NCI-H2171 (cell line): ENCODE measurements at regions not wholly inside any gene's neighbourhood (a gene's known extent, or its start where the extent isn't known, plus 50 kb on each side); places are given as distances from the start of the nearest gene placed in this dataset.

Experiments used
- DNase-seq: peaks from one replicate; lab custom pipeline; 2025; lab: John Stamatoyannopoulos, UW

DNA sequence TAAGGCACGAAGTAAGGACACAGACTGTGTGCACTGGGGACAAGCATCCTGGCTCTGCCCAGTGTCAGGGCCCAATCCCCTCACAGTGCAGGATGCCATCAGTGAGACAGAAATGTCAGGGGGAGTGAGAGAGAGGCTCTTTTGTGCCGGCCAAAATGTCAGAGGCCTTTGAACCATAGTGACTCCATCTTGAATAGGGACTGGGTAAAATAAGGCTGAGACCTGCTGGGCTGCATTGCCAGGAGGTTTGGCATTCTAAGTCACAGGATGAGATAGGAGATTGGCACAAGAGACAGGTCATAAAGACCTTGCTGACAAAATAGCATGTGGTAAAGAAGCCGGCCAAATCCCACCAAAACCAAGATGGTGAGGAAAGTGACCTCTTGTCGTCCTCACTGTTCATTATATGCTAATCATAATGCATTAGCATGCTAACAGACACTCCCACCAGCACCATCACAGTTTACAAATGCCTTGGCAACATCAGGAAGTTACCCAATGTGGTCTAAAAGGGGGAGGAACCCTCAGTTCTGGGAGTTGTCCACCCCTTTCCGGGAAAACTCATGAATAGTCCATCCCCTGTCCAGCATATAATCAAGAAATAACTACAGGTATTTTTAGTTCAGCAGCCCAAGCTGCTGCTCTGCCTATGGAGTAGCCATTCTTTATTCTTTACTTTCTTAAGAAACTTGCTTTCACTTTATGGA lies 337.4 kb downstream of the LPIN1 start:
- no peak for DNase-seq

DNA sequence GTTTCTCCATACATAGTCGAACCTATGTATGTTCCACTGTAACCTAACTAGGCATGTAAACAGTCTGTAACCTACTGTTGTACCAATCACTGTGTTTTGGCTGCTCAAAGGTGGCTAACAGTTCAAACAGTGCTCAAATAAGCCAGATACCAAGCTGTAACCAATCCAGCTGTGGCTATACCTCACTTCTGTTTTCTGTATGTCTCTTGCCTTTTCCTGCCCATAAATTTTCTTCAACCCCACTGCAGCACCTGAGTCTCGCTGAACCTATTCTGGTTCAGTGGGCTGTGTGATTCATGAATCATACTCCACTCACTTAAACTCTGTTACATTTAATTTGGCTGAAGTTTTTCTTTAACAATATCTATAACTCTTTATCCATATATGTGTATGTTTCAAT lies 340.7 kb downstream of the LPIN1 start:
- no peak for DNase-seq

DNA sequence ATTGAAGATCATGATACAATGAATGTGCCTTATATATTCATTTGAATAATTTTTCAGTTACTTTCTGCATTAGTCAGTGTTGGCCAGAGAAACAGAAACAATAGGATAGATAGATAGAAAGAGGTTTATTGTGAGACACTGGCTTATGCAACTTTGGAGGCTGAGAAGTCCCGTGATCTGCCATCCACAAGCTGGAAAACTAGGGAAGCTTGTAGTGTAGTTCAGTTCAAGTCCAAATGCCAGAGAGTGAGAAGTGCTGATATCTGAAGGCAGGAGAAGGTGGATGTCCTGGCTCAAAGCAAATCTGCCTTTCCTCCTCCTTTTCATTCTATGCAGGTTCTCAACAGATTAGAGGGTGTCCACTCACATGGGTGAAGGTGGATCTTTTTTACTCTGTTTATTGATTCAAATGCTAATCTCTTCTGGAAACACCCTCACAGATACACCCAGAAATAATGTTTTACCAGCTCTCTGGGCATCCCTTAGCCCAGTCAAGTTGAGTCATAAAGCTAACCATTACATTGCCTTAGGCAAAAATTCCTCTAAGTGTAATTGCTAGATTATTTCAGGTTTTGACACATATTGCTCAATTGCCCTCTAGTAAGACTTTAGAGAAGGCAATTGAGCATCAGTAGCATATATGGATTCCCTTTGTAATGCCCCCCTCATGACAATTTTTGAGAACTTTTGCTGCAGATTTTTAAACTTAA lies 341.4 kb downstream of the LPIN1 start:
- DNase-seq, result no peak

DNA sequence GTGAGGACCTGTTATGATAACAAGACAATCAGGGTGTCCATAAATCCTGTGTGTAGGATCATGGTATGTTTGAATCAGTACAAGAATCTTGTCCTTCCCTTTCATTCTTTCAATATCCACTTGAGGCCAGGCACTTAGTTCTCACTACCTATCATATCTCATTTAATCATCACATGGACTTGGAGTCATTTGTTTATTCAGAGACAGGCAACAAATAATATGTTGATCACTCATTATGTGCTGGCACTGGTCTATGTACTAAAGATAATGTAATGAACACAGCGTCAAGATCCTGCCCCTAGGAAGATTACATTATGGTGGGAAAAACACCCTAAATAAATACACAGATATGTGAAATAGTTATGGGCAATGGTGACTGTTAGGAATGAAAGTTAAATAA lies 342.6 kb downstream of the LPIN1 start:
- DNase-seq, result no peak

DNA sequence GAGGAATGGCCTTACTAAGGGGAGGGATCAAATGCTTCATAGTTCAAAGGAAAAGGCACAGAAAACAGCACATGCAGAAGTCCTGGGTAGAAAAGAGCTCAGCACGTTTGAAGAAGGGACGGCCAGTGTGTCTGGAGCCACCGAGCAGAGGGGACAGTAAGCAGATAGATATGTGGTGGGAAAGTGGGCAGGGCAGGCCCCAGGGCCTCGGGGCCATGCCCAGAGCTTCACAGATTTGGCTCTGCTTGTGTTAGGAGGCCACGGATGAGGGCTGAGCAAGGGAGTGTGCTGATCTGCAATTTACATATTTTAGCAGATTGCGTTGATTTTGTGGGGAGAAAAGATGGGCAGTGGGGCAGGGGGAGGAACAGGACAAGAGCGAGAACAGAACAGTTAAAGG lies 343.1 kb downstream of the LPIN1 start:
- DNase-seq, result no peak

DNA sequence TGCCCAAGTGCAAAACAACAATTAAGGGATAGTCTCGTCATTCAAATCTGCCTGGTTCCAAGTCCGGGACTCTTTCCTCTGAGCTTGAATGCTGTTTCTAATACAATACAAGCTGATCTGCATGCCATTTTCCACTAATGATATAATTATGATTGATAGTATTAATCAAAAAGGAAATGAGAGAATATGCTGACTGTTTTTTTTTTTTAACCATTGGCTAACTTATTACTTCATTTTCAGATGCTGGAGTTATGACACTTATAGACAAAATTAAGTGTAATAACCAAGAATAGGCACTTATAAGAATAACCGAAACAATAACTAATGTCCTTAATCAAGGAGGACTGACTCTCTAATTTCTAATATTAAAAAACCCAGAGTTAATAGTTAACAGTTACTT lies 343.6 kb downstream of the LPIN1 start:
- no peak for DNase-seq

DNA sequence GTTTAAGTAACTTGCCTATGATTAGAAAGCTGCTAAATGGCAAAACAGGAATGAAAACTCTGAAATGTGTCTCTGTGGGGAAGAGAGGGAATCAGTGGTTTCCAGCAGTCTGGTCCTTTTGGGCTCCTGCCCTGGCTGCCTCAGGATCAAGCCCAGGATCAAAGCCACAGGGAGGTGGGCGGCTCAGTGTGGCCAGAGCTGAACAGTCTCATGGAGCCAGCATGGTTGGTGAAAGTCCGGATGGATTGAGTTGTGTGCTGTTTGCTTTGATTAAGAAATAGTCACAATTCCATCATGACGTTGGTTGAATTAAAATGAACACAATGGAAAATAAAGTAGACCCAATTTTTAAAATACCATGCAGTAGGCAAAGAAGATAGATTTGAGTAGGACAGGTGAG lies 344.2 kb downstream of the LPIN1 start:
- DNase-seq, result no peak

DNA sequence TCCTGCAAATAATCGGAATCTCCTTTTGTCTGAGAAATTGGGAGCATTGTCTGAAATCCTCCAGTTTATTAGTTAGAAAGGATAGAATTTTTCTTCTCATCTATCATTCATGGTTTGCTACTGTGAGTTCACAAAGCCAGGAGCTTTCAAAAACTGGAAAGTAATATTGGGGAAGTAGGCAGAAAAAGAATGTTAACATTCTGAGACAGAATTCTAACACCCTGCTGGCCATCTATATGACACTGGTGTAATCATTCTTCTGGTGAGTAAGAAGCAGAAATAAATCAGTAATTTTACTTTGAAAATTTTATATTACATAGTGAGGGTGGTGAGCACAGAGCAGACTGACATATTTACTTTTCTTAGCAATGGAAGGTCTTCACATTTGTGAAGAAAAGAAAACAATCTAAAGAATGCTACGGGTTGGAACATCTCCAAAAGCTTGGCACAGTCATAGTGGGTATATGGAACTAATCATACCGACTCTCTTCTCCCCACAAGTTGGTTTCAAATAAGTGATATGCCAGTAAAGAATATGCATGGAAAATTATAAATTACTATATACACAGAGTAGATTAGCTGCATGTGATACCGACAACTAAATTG lies 344.9 kb downstream of the LPIN1 start:
- no peak for DNase-seq

DNA sequence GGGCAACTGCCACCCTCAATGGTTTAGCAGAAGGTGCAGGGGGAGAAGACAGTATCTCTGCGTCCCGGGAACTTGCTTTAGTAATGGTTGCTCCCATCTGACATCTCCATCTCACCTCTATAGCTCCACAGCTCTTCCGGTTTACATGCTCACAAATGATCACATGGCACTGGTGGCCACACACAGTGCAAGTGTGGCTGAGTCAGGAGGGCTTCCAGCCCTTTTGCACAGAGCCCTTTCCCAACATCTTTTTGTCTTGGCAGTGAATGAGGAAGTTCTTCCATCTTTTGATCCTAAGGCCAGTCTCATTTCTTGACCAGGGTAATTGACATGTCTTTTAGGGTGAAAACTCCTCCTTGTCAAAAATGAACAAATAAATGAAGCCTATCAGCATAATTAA lies 347.7 kb downstream of the LPIN1 start:
- DNase-seq, result no peak

DNA sequence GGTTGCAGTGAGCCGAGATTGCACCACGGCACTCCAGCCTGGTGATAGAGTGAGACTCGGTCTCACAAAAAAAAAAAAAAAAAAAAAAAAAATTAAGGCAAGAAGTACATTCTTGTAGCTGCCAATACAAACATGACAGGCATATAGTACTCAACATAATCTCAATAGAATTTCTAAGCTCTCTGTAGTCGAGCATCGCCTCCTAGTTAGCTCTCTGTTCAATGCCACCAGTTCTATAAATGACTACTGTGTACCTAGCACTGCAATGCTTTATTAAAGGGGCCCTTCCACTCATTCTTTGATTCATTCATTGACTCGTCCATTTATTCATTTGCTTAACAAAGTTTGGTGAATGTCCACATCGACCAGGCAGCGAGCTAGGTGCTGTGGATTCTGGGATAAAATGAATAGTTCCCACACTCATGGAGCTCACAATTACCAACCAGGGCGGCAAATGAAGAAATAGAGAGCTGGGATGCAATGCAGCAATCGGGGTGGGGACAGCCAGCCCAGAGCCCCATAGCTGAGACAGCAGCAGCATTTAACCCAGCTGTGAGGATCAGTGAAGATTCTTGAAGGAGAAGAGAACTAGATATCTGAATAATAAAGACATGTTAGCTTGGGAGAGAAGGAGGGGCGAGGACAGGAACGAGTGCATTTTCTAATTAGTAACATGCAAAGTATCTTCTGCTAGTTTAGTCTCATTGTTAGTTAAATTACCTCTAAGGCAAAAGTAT lies 349.8 kb downstream of the LPIN1 start:
- no peak for DNase-seq

DNA sequence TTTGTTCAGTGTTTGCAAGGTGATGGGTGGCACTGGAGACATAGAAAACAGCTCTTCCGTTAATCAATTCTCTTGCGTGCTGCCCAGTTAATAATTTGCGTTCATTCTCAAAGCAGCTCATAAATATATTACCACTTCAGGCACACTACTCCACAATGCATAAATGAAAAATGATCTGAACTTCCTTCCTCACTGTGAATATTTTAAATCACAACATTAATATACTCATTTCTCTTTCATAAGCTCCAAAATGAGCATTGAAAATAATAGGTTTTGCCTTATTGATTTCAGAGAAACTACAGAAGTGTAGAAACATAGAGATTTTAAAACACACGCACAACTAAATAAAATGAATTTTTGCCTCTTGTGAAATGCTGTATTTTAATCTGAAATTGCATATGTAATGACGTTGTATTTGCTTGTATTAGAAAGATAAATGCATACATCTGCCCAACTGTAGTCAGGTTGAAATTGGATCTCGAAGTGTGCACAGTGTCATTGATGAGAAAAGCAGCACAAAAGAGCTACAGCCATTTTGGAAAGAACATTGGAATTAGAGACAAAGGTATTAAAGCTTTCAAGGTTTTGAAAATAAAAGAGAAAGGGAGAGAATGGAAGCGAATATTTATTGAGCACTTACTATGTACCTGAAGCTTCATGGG lies 350.5 kb downstream of the LPIN1 start:
- DNase-seq, result no peak

DNA sequence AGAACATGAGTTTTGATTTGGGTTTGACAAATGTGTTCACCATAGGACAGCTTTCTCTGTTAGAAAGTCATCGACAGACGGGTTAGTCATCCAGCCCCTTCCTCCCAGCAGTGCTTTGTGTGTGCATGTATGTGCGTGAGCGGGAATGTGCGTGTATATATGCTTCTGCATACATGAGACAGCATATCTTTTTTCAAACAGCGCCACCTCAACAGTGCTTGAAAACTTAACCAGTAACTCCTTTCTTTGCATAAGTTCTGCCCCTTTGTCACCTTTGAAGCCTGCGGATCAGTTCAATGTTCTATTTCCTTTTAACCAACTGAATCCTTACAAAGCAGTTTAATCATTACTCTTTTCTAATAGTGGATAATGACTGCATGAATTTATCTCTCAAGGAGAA lies 351.4 kb downstream of the LPIN1 start:
- DNase-seq, result no peak

DNA sequence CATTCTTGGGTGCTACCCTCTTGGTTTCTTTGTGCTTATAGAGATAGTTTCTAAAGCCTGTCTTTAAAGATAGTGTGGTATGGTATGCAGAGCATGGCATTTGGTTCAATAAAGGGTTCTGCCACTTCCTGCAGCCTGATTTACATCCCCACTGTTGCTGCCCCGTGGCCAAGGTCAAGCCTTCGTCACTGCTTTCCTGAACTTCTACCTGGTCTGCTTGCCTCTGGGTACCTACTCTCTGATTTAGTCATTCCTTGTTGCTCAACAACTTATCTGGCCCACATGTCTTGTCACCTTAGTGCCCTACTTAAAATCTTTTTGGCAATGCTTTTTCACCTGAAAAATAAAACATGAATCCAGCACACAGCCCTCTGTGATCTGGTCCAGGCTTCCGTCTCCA lies 352.9 kb downstream of the LPIN1 start:
- DNase-seq, result no peak

DNA sequence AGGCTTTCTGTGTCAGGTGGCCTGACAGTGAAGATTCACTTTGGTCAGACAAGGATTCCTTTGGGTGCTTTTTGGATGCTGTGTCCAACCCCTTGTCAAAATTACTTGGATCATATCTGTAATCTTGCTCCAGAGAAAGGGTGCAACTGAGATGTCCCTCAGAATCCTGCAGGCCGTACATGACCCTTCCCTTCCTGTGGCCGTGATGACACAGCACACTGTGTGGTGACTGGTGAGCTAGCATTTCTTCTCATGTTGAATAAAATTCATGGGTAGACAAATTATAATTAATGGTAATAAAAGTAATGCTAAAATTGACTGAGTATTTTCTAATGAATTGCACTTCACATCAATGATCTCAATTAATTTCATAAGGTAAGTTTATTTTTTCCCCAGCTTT lies 356.2 kb downstream of the LPIN1 start:
- no peak for DNase-seq

DNA sequence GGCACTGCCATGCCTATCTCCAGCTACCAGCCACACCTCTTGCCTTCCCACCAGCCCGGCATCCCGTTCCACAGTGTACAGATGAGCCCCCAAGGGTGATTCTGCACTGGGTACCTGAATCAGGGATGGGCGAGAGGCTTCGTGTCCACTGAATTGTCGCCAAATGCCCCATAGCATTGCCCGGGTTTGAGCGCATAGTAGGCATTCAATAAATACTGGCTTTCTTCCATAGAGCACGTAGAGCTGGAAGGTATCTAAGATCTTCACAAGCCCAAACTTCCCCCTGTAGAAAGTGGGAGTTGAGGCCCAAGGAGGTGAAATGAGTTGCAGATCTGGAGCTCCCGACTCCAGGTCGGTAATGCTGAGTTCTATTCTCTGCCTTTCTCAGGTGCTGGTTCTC lies 358.7 kb downstream of the LPIN1 start:
- no peak for DNase-seq

DNA sequence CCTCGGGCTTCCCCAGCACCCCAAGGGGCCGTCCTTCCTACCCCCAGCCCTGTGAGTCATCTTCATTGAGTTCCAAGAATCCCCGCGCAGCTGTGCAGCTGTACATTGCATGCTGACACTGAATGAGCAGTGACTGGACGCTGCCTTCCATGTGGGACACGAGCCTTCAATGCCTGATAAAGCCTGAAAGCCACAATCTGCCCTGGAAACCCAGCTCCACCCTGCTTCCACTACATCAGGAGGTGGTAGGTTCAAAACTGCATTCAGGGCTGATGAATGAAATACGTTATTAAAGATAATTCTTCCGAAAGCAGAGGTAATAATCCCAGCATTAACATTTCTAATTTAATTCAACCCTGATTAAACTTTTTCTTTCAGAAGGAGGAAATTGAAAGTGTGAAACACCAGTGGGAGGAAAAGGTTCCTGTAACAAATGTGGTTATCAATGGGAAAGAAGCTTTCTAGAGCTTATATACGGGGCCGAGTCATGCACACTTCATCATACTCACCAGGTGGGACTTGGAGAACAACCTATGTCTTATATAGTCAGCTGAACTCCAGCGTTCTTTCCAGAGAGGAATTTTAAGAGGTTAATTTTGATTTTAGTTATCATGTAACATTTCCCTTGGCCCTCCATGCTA lies 360.1 kb downstream of the LPIN1 start:
- DNase-seq, result no peak

DNA sequence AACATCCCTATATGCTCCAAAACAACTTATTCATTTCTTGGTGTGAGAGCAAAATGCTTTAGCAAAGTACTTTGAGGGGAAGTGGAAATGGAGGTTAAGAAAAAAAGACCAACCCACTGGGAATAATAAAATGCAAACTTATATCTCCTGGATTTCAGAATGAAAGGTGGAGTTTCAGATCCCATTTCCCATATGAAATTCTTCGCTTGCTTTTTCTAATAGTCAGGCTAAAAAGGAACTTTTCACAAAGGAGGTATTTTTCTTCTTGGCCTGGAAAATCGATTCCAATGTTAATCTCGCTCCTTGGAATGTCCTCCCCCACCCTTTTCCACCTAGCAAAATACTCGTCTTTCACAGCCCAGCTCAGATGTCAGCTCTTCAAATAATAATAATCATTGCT lies 360.9 kb downstream of the LPIN1 start:
- DNase-seq, result no peak

DNA sequence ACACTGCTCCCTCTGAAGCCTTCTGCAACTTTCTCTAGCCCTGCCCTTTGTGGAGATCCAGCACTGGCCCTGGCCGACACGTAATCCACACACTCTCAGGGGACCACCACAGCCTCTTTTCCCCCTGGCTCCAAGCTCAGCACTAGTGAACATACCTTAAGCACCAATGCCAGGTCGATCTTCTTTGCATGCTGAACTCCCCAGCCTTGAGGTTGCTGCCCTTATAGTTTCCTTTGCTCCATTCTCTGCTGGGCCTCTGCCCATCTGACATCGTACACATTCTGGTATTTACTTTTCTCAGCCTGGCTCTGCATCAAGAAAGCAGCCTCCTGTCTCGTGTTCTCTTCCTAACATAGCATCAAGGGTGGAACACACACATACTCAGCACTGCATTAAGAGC lies 361.5 kb downstream of the LPIN1 start:
- DNase-seq, result no peak

DNA sequence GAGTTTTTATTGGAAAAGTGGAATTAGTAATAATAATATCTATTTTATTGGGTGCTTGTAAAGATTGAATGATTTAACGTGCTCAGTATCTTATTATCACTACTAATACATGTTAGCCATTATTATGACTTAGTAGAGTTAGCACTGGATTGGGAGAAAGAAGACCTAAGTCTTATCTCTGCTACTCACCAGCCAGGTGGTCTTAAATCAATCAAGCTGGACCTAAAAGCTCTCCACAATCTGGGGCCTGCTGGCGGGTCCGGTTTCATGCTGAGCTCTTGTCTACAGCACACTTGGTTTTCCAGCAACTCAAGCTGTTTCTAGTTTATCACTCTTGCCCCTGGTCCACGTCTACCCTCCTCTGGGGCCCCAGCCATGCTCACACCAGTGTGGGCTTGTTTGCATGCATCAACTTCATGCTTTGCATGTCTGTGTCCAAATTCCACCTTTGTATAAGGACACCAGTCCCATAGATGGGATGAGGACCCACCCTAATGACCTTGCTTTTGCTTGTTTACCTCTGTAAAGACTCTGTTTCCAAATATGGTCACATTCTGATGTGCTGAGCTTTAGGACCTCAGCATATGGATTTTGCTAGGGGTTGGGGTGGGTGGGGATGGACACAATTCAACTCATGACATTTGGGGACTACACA lies 363.1 kb downstream of the LPIN1 start:
- peak; percentile 42 for DNase-seq

DNA sequence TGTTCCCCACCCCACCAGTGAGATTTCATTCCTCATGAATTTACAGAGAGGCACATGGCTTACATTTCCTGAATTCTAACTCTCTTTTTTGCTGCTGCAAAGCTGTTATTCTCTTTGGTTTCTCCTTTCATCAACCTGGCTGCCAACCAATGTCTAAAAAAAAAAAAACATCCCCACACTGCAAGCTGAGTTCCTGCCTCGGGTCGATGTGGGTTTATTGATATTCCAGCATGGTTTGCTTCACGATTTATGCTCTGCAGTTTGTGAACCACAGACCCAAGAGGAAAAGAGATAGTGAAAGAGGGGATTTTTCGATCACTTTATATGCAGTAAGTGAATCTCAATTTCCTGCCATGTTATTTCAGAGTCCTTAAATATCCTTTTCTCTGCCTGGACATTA lies 363.6 kb downstream of the LPIN1 start:
- DNase-seq, result no peak

DNA sequence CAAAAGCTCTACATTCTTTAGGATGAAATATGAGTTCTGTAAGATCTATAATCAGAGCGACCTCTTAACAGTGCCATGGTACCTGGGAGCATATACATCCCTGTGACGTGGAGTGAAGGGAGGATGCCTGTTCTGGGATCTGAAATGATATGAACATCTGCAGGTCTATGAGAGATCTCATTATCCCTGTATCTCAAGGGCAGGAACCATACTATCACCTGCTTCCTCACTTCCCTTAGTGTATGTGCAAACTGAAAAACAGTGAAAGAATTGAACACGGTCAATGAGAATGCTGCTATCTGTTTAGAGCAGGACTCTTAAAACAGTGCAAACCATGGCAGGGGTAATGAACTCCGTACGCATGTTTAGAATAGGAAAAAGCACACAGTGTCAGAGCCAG lies 364.0 kb downstream of the LPIN1 start:
- DNase-seq, result no peak
